SK-N-SH (cell line): ENCODE measurements at regions not wholly inside any gene's neighbourhood (a gene's known extent, or its start where the extent isn't known, plus 50 kb on each side); places are given as distances from the start of the nearest gene placed in this dataset.
"Not testable (repeated sequence)": the region's sequence is repeated elsewhere in the genome, so short reads cannot be mapped to it uniquely, and the experiment has no call there.

ENCODE experiments used
- CTCF ChIP-seq: fragments of 200-600 bp; sonication (generic); IDR thresholded peaks from 2 replicates; pipeline ENCODE4 v1.6.1; 2017; ENCODE audit warnings: antibody characterized with exemption, mild to moderate bottlenecking, moderate library complexity
- EP300 ChIP-seq, 2 experiments: IDR thresholded peaks; 2 replicates each; pipeline versions ENCODE4 v1.4.0 to v1.6.1; 2012; ENCODE audit warnings: borderline replicate concordance in 1 of 2, low read depth in 1 of 2, low read length in 1 of 2
- JUND ChIP-seq: IDR thresholded peaks from 2 replicates; pipeline ENCODE4 v1.4.0; 2012
- MAX ChIP-seq: IDR thresholded peaks from 2 replicates; pipeline ENCODE4 v1.4.0; 2012; ENCODE audit warnings: low read depth
- POLR2AphosphoS5 ChIP-seq: IDR thresholded peaks from 2 replicates; pipeline ENCODE4 v1.6.1; 2012; ENCODE audit warnings: low read depth, low read length
- SIN3A ChIP-seq: IDR thresholded peaks from 2 replicates; pipeline ENCODE4 v1.6.1; 2012; ENCODE audit warnings: low read depth, mild to moderate bottlenecking, low read length, moderate library complexity, borderline replicate concordance
- ZBTB33 ChIP-seq: IDR thresholded peaks from 2 replicates; pipeline ENCODE4 v1.4.0; 2012; ENCODE audit warnings: low read depth, borderline replicate concordance

GRCh38 chr21:10388625-10389024 is 132.8 kb upstream of the TPTE start:
- TF ChIP-seq CTCF; MAX; SIN3A; EP300 (IDR thresholded peaks at IDR 0.05; ENCODE audit: borderline replicate concordance in 1 of 2, low read depth in 1 of 2, low read length in 1 of 2); POLR2AphosphoS5; JUND; ZBTB33: not testable (repeated sequence)
